ENCODE measurements at regions not wholly inside any gene's neighbourhood (a gene's known extent, or its start where the extent isn't known, plus 50 kb on each side); places are given as distances from the start of the nearest gene placed in this dataset.

DNA sequence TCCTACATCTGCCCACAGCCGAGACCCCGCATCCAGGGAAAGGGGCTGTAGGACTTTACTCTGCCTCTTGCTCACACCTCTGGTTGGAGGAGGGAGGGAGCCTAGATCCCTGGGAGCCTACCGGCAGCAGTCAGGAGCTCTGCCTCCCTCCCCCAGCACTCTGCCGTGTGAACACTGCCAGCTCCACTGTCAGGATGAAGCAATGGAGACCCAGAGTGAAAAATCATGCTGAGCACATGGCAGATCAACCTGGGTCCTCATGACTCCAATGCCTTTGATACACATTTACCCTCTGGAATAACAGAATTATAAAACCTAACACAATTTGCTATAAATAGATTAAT is 477.7 kb downstream of the TNS3 start:
- no peaks in the 10 kb centered on the region for H3K27me3 Mint-ChIP-seq
- peaks cover 0 to 2% (median 0%) of the 10 kb centered on the region in 7 donors for H3K9me3 Mint-ChIP-seq
- H3K4me1 ChIP-seq (ENCODE audit: control insufficient read depth, insufficient read depth, low read length, poor library complexity, severe bottlenecking): no peaks in the 10 kb centered on the region
- H3K4me1 Mint-ChIP-seq: no peaks in the 10 kb centered on the region
- no peak overlapping the region for H3K4me3 Mint-ChIP-seq
- no peaks in the 10 kb centered on the region for H3K27me3 ChIP-seq (ENCODE audit: control insufficient read depth, insufficient read depth, low read length)
- no peak overlapping the region for H3K27ac Mint-ChIP-seq
- H3K4me3 ChIP-seq (ENCODE audit: low read depth, low read length): no peak overlapping the region
- no peaks in the 10 kb centered on the region for H3K9me3 ChIP-seq (ENCODE audit: control insufficient read depth in 2 of 2, low read length in 2 of 2)
- DNase-seq (no peak), ATAC-seq (ENCODE audit: low read depth in 2 of 2) (no peak)
- no peaks in the 10 kb centered on the region for H3K36me3 Mint-ChIP-seq
- H3K36me3 ChIP-seq (ENCODE audit: control insufficient read depth, insufficient read depth, low read length): no peaks in the 10 kb centered on the region
- no peak overlapping the region for H3K27ac ChIP-seq (ENCODE audit: insufficient read depth, low read length, poor library complexity, severe bottlenecking)

DNA sequence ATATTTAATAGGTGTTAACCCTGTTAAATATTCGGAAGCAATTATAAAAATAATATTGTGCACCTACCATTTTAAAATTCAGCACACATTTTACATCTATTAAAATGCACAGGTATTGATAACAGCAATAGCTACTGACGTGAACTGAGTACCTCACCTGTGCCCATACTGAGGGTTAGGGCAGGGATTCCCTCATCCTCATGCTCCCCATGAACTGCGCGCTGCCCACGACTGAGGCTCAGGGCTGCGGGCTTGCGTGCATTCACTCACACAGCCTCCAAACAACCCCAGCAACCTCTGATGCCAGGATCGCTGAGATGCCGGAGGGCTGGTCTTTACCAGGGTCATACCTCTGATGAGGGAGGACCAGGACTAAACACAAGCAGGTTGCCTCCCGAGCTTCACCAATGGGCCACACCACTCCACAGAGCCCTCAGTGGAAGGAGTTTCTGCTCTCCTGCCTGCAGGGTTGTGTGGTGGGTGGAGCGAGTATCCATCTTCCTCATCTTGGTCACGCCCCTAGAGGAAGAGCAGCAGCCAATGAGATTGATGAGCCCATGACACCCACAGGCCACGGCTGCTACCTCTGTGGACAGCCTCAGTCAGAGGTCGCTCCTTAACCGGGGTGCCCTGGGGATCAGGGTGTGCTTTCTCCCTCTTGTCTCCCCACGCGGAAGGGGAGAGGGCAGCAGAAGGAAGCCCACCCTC is 478.3 kb downstream of the TNS3 start:
- Histone ChIP-seq H3K27ac (ENCODE audit: insufficient read depth, low read length, poor library complexity, severe bottlenecking) (no peak overlapping the region), H3K27me3 (ENCODE audit: control insufficient read depth, insufficient read depth, low read length) (no peaks in the 10 kb centered on the region), H3K9me3 (ENCODE audit: control insufficient read depth in 2 of 2, low read length in 2 of 2) (no peaks in the 10 kb centered on the region), H3K4me3 (ENCODE audit: low read depth, low read length) (no peak overlapping the region), H3K36me3 (ENCODE audit: control insufficient read depth, insufficient read depth, low read length) (no peaks in the 10 kb centered on the region), H3K4me1 (ENCODE audit: control insufficient read depth, insufficient read depth, low read length, poor library complexity, severe bottlenecking) (no peaks in the 10 kb centered on the region)
- no peaks in the 10 kb centered on the region for H3K27me3 Mint-ChIP-seq
- H3K4me1 Mint-ChIP-seq: no peaks in the 10 kb centered on the region
- no peak overlapping the region for H3K27ac Mint-ChIP-seq
- H3K4me3 Mint-ChIP-seq: no peak overlapping the region
- no peak for DNase-seq
- no peak for ATAC-seq (ENCODE audit: low read depth in 2 of 2)
- H3K9me3 Mint-ChIP-seq: peaks cover 0 to 3% (median 0%) of the 10 kb centered on the region in 7 donors
- H3K36me3 Mint-ChIP-seq: no peaks in the 10 kb centered on the region

DNA sequence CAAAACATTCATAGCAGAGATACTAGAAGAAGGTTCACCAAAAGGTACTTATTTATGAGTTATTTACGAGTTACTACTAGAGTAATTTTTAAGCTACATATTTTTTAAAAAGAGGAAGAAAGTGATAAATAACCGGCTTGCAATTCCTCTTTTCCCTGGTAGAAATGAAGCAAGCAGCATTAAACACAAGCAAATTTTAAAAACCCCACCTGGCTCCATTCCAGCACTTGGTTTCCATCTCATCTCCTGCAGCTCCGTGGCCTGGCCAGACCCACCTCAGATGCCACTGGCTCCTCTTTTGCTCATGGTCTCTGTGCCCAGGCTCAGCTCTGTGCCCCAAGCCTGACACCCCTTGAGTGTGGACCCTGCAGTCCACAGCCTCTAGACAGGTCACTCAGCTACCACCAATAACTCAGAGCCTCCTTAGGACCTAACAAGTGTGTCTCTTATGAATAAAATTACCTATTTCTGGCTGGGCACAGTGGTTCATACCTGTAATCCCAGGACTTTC is 479.5 kb downstream of the TNS3 start:
- Mint-ChIP-seq H3K36me3 (no peaks in the 10 kb centered on the region), H3K9me3 (peaks cover 0 to 3% (median 0%) of the 10 kb centered on the region in 7 donors), H3K4me1 (no peaks in the 10 kb centered on the region), H3K27me3 (peaks cover 4% of the 10 kb centered on the region), H3K4me3 (no peak overlapping the region), H3K27ac (no peak overlapping the region)
- no peaks in the 10 kb centered on the region for H3K27me3 ChIP-seq (ENCODE audit: control insufficient read depth, insufficient read depth, low read length)
- H3K4me1 ChIP-seq (ENCODE audit: control insufficient read depth, insufficient read depth, low read length, poor library complexity, severe bottlenecking): no peaks in the 10 kb centered on the region
- ATAC-seq (ENCODE audit: low read depth in 2 of 2) (no peak), DNase-seq (no peak)
- H3K9me3 ChIP-seq (ENCODE audit: control insufficient read depth in 2 of 2, low read length in 2 of 2): no peaks in the 10 kb centered on the region
- no peak overlapping the region for H3K27ac ChIP-seq (ENCODE audit: insufficient read depth, low read length, poor library complexity, severe bottlenecking)
- H3K4me3 ChIP-seq (ENCODE audit: low read depth, low read length): no peak overlapping the region
- H3K36me3 ChIP-seq (ENCODE audit: control insufficient read depth, insufficient read depth, low read length): no peaks in the 10 kb centered on the region

DNA sequence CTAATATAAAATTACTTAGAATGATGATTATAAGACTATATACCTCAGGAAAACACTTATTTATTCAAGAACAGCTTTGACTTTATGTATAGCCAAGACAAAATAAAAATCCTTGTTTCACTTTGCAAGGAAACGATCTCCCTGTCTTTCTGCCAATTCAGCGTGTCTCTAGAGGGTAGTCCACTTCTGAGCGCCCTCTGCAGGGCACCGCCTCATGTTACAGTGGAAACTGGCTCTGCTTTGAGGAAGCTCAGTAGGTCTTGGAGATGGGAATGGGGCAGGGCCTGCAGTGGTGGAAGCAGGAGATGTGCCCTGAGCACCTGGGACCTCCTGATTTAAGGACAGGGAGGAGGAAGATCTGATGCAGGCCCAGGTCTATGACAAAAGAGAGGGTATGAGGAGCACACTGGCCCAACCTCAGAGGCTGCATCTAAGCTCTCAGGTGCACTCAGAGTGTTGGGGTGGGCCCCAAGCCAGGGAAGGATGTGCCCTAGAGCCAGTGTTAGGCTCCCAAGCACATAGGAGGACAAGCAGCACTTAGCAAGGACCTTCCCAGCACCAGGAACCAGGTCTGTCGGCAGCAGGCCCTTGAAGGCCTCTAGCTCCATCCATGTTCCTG is 481.0 kb downstream of the TNS3 start:
- no peaks in the 10 kb centered on the region for H3K4me1 ChIP-seq (ENCODE audit: control insufficient read depth, insufficient read depth, low read length, poor library complexity, severe bottlenecking)
- H3K36me3 ChIP-seq (ENCODE audit: control insufficient read depth, insufficient read depth, low read length): no peaks in the 10 kb centered on the region
- peaks cover 4% of the 10 kb centered on the region for H3K27me3 Mint-ChIP-seq
- H3K27me3 ChIP-seq (ENCODE audit: control insufficient read depth, insufficient read depth, low read length): no peaks in the 10 kb centered on the region
- ATAC-seq (ENCODE audit: low read depth in 2 of 2) (no peak), DNase-seq (no peak)
- H3K27ac ChIP-seq (ENCODE audit: insufficient read depth, low read length, poor library complexity, severe bottlenecking): no peak overlapping the region
- no peak overlapping the region for H3K27ac Mint-ChIP-seq
- H3K36me3 Mint-ChIP-seq: no peaks in the 10 kb centered on the region
- peaks cover 0 to 3% (median 0%) of the 10 kb centered on the region in 7 donors for H3K9me3 Mint-ChIP-seq
- H3K4me1 Mint-ChIP-seq: no peaks in the 10 kb centered on the region
- no peak overlapping the region for H3K4me3 ChIP-seq (ENCODE audit: low read depth, low read length)
- no peak overlapping the region for H3K4me3 Mint-ChIP-seq
- no peaks in the 10 kb centered on the region for H3K9me3 ChIP-seq (ENCODE audit: control insufficient read depth in 2 of 2, low read length in 2 of 2)

DNA sequence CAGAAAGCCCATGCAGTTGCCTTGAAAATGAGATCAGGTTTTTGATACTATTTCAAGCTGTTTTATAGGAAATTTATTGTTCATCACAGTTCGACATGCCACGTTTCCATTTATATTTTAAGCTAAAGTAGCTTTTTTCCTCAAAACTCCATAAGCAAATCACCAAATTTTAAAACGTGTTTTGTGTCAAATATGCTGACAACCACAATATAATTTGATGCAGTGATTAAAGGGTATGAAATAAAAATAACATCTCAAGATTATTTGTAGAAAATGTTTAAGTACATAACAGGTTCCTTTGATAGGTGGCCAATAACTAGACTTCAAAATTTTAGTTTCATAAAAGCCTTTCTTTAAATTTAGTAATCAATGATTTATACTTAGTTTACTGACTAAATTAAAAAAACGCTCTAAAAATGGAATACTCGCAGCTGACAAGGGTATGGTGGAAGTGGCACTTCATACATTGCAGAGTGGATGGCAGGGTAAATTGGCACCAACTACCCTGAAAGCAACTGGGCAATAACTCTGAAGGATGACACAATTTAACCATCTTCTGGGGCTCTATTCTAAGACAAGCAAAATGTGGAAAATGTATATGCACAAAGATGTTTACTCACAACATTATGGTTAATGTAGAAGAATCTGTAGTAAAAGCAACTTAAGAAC is 481.6 kb downstream of the TNS3 start:
- no peak for ATAC-seq (ENCODE audit: low read depth in 2 of 2)
- H3K36me3 Mint-ChIP-seq: no peaks in the 10 kb centered on the region
- H3K4me3 Mint-ChIP-seq: no peak overlapping the region
- DNase-seq: no peak
- Histone ChIP-seq H3K4me3 (ENCODE audit: low read depth, low read length) (no peak overlapping the region), H3K36me3 (ENCODE audit: control insufficient read depth, insufficient read depth, low read length) (no peaks in the 10 kb centered on the region), H3K27me3 (ENCODE audit: control insufficient read depth, insufficient read depth, low read length) (no peaks in the 10 kb centered on the region), H3K27ac (ENCODE audit: insufficient read depth, low read length, poor library complexity, severe bottlenecking) (no peak overlapping the region), H3K9me3 (ENCODE audit: control insufficient read depth in 2 of 2, low read length in 2 of 2) (no peaks in the 10 kb centered on the region), H3K4me1 (ENCODE audit: control insufficient read depth, insufficient read depth, low read length, poor library complexity, severe bottlenecking) (no peaks in the 10 kb centered on the region)
- H3K9me3 Mint-ChIP-seq: peaks cover 0 to 3% (median 0%) of the 10 kb centered on the region in 7 donors
- H3K27ac Mint-ChIP-seq: no peak overlapping the region
- H3K27me3 Mint-ChIP-seq: peaks cover 4% of the 10 kb centered on the region
- no peaks in the 10 kb centered on the region for H3K4me1 Mint-ChIP-seq

DNA sequence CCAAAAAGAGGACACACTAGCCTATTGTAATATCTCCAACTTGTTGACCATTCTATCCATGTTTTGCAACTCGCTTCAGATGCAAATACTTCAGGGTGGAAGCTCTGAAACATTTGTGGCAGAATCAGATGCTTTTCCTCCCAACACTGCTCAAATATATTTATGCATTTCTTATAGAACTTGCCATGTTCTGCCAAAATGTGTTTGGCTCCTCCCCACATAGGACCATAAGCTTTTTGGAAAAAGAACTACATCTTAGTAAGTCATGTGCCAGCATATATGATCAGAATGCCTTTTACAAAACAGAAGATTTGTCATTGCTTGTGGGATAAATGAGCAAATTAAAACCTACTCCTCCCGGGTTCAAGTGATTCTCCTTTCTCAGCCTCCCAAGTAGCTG is 484.5 kb downstream of the TNS3 start:
- Mint-ChIP-seq H3K4me1 (no peaks in the 10 kb centered on the region), H3K9me3 (peaks cover 0 to 3% (median 0%) of the 10 kb centered on the region in 7 donors)
- no peaks in the 10 kb centered on the region for H3K9me3 ChIP-seq (ENCODE audit: control insufficient read depth in 2 of 2, low read length in 2 of 2)

DNA sequence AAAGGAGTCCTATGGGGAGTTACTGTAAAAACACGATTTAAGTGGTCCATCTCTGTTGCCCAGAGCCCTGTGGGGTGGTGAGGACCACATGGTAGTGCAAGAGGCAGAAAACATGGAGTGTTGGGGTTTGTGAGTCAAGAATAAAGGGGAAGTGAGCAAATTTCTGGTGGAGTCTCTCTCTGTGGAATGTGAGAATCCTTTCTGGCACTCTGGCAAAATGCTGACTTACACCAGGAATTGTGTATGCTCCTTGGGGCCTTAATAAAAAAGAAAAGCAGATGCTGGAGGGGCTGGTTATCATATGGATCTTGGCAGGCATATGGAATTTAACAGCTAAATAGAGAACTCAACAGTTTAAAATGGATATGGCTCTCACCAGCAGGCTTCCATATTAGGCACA is 486.0 kb downstream of the TNS3 start:
- ATAC-seq (ENCODE audit: low read depth in 2 of 2) (no peak), DNase-seq (no peak)
- H3K4me1 Mint-ChIP-seq: no peaks in the 10 kb centered on the region
- H3K27me3 Mint-ChIP-seq: peaks cover 4% of the 10 kb centered on the region
- Histone ChIP-seq H3K27ac (ENCODE audit: insufficient read depth, low read length, poor library complexity, severe bottlenecking) (no peak overlapping the region), H3K27me3 (ENCODE audit: control insufficient read depth, insufficient read depth, low read length) (no peaks in the 10 kb centered on the region), H3K36me3 (ENCODE audit: control insufficient read depth, insufficient read depth, low read length) (no peaks in the 10 kb centered on the region), H3K4me1 (ENCODE audit: control insufficient read depth, insufficient read depth, low read length, poor library complexity, severe bottlenecking) (no peaks in the 10 kb centered on the region), H3K9me3 (ENCODE audit: control insufficient read depth in 2 of 2, low read length in 2 of 2) (no peaks in the 10 kb centered on the region), H3K4me3 (ENCODE audit: low read depth, low read length) (no peak overlapping the region)
- H3K27ac Mint-ChIP-seq: no peak overlapping the region
- peaks cover 0 to 7% (median 0%) of the 10 kb centered on the region in 7 donors for H3K9me3 Mint-ChIP-seq
- no peak overlapping the region for H3K4me3 Mint-ChIP-seq
- H3K36me3 Mint-ChIP-seq: no peaks in the 10 kb centered on the region

More for the DNA sequence above, 484.5 kb downstream of the TNS3 start:
- no peaks in the 10 kb centered on the region for H3K36me3 Mint-ChIP-seq
- H3K27me3 Mint-ChIP-seq: peaks cover 4% of the 10 kb centered on the region
- DNase-seq (no peak), ATAC-seq (ENCODE audit: low read depth in 2 of 2) (no peak)
- Histone ChIP-seq H3K4me1 (ENCODE audit: control insufficient read depth, insufficient read depth, low read length, poor library complexity, severe bottlenecking) (no peaks in the 10 kb centered on the region), H3K27me3 (ENCODE audit: control insufficient read depth, insufficient read depth, low read length) (no peaks in the 10 kb centered on the region), H3K27ac (ENCODE audit: insufficient read depth, low read length, poor library complexity, severe bottlenecking) (no peak overlapping the region), H3K4me3 (ENCODE audit: low read depth, low read length) (no peak overlapping the region), H3K36me3 (ENCODE audit: control insufficient read depth, insufficient read depth, low read length) (no peaks in the 10 kb centered on the region)
- H3K4me3 Mint-ChIP-seq: no peak overlapping the region
- H3K27ac Mint-ChIP-seq: no peak overlapping the region
